ENCODE measurements at regions not wholly inside any gene's neighbourhood (a gene's known extent, or its start where the extent isn't known, plus 50 kb on each side); places are given as distances from the start of the nearest gene placed in this dataset.
"Not testable (repeated sequence)": the region's sequence is repeated elsewhere in the genome, so short reads cannot be mapped to it uniquely, and the experiment has no call there.

- DNase-seq (no peak), ATAC-seq (no peak)
- TF ChIP-seq CTCF (IDR thresholded peaks at IDR 0.05) = no peak
- TF ChIP-seq POLR2A (IDR thresholded peaks at IDR 0.05) = no peak
- Histone ChIP-seq H3K4me3 (no peak overlapping the region), H3K27ac (no peak overlapping the region), H3K27me3 (no peaks in the 10 kb centered on the region), H3K36me3 (no peaks in the 10 kb centered on the region), H3K4me1 (no peaks in the 10 kb centered on the region), H3K9me3 (peaks cover 0 to 36% (median 9%) of the 10 kb centered on the region in 12 donors)
- intact Hi-C loops (cut with DNase I) = no loop called here
- 33 to 45% (median 34%) methylated on average over 1 of the region's 1 CpG for WGBS, 4 donors
Observed at GRCh38 chr5:91591076-91591475, 208.0 kb upstream of the ARRDC3 start.

- no peaks in the 10 kb centered on the region for H3K27me3 ChIP-seq
- no peaks in the 10 kb centered on the region for H3K4me1 ChIP-seq
- TF ChIP-seq CTCF (IDR thresholded peaks at IDR 0.05) (no peak), POLR2A (IDR thresholded peaks at IDR 0.05) (no peak)
- no peak overlapping the region for H3K27ac ChIP-seq
- no peak for DNase-seq
- intact Hi-C loops (cut with DNase I) = no loop called here
- H3K36me3 ChIP-seq = no peaks in the 10 kb centered on the region
- WGBS, 4 donors = 64 to 83% (median 78%) methylated on average over 2 of the region's 2 CpGs
- ATAC-seq = no peak
- peaks cover 0 to 16% (median 5%) of the 10 kb centered on the region in 12 donors for H3K9me3 ChIP-seq
- no peak overlapping the region for H3K4me3 ChIP-seq
Observed at GRCh38 chr5:91586232-91586631, 203.1 kb upstream of the ARRDC3 start.

GRCh38 chr5:91584352-91584751 lies 201.2 kb upstream of the ARRDC3 start:
- H3K9me3 ChIP-seq = peaks cover 0 to 3% (median 0%) of the 10 kb centered on the region in 12 donors
- H3K27ac ChIP-seq = no peak overlapping the region
- WGBS, 4 donors = 76 to 87% (median 82%) methylated on average over 2 of the region's 2 CpGs
- H3K4me3 ChIP-seq = no peak overlapping the region
- no peak for ATAC-seq
- DNase-seq = no peak
- no peaks in the 10 kb centered on the region for H3K27me3 ChIP-seq
- TF ChIP-seq POLR2A (IDR thresholded peaks at IDR 0.05) (no peak), CTCF (IDR thresholded peaks at IDR 0.05) (no peak)
- no peaks in the 10 kb centered on the region for H3K4me1 ChIP-seq
- intact Hi-C loops (cut with DNase I) = no loop called here
- no peaks in the 10 kb centered on the region for H3K36me3 ChIP-seq

- H3K4me3 ChIP-seq; intact Hi-C loops (cut with DNase I); H3K36me3 ChIP-seq; DNase-seq; H3K4me1 ChIP-seq; ATAC-seq; H3K27ac ChIP-seq; H3K27me3 ChIP-seq: not testable (repeated sequence)
- WGBS, 4 donors = 86 to 91% (median 89%) methylated on average over 2 of the region's 2 CpGs
- peaks cover 0 to 43% (median 14%) of the 10 kb centered on the region in 12 donors for H3K9me3 ChIP-seq
Observed at GRCh38 chr5:91566012-91566411, 182.9 kb upstream of the ARRDC3 start.

GRCh38 chr5:91562922-91563321 lies 179.8 kb upstream of the ARRDC3 start:
- DNase-seq (no peak), ATAC-seq (no peak)
- no peak for TF ChIP-seq POLR2A (IDR thresholded peaks at IDR 0.05)
- TF ChIP-seq CTCF (IDR thresholded peaks at IDR 0.05) = no peak
- Histone ChIP-seq H3K27me3 (no peaks in the 10 kb centered on the region), H3K4me1 (no peaks in the 10 kb centered on the region), H3K4me3 (no peak overlapping the region), H3K36me3 (no peaks in the 10 kb centered on the region), H3K27ac (no peak overlapping the region), H3K9me3 (peaks cover 0 to 34% (median 11%) of the 10 kb centered on the region in 12 donors)
- 80 to 86% (median 82%) methylated on average over 3 of the region's 3 CpGs for WGBS, 4 donors
- intact Hi-C loops (cut with DNase I) = no loop called here

Data from heart left ventricle (tissue), 16 donors.